H1 (cell line): ENCODE measurements at regions not wholly inside any gene's neighbourhood (a gene's known extent, or its start where the extent isn't known, plus 50 kb on each side); places are given as distances from the start of the nearest gene placed in this dataset.

Experiments used
- CTCF ChIA-PET: fragments of 300-600 bp; sonication (Branson Sonifier 250); formaldehyde crosslinking; loops from one replicate; lab custom pipeline; 2021; ENCODE audit not compliant: partially characterized antibody; lab: Charles Lee
- POLR2A ChIA-PET: fragments of 300-600 bp; sonication (Branson Sonifier 250); formaldehyde crosslinking; loops from one replicate; lab custom pipeline; 2021; ENCODE audit warnings: inconsistent platforms; ENCODE audit not compliant: partially characterized antibody; lab: Charles Lee
- DNase-seq, 2 experiments: peaks; one replicate each; pipeline versions ENCODE4 v3.0.0 to v3.0.0-alpha.2; 2010 to 2022; ENCODE audit warnings: low spot score in 2 of 2, low read depth in 1 of 2, mixed read lengths in 1 of 2
- FAIRE-seq: peaks from 2 replicates; lab custom pipeline; 2011; peaks lifted over from hg19 to GRCh38; lab: Jason Lieb, UNC
- H2AFZ ChIP-seq: 2 replicates; pipeline ENCODE4 v1.8.1; 2012; ENCODE audit warnings: low read length, inconsistent platforms
- H2AK5ac ChIP-seq: 2 replicates; pipeline ENCODE4 v1.6.1; 2013; ENCODE audit warnings: low read depth, low read length
- H2BK120ac ChIP-seq: replicated peaks from 2 replicates; pipeline ENCODE3; 2013; ENCODE audit warnings: low read depth, low read length, inconsistent platforms
- H2BK12ac ChIP-seq: 2 replicates; pipeline ENCODE4 v1.6.1; 2013; ENCODE audit warnings: low read depth, low read length
- H2BK15ac ChIP-seq: 2 replicates; pipeline ENCODE4 v1.6.1; 2013; ENCODE audit warnings: low read length
- H2BK20ac ChIP-seq: 2 replicates; pipeline ENCODE4 v1.6.1; 2013; ENCODE audit warnings: low read length
- H2BK5ac ChIP-seq: 2 replicates; pipeline ENCODE4 v1.6.1; 2013; ENCODE audit warnings: low read depth, low read length
- H3K14ac ChIP-seq: 2 replicates; pipeline ENCODE4 v1.6.1; 2013; ENCODE audit warnings: inconsistent platforms; ENCODE audit not compliant: insufficient read length
- H3K18ac ChIP-seq: 2 replicates; pipeline ENCODE4 v1.6.1; 2013; ENCODE audit warnings: low read length; ENCODE audit errors: extremely low read depth
- H3K23ac ChIP-seq: 2 replicates; pipeline ENCODE4 v1.6.1; 2013; ENCODE audit warnings: inconsistent platforms; ENCODE audit not compliant: insufficient read length
- H3K23me2 ChIP-seq: 2 replicates; pipeline ENCODE4 v1.6.1; 2013; ENCODE audit warnings: low read depth, low read length
- H3K27ac ChIP-seq: 2 replicates; pipeline ENCODE4 v1.6.1; 2011; ENCODE audit warnings: low read depth, low read length, inconsistent platforms
- H3K27me3 ChIP-seq, 4 experiments: replicated peaks in 1 of 4; 1 replicate in 1 of 4; 2 replicates in 3 of 4; pipeline versions ENCODE4 v1.6.1 to v1.8.1; 2011 to 2013; ENCODE audit warnings: low read length in 3 of 4, mild to moderate bottlenecking in 3 of 4, inconsistent platforms in 2 of 4, mixed read lengths in 2 of 4, moderate library complexity in 1 of 4; ENCODE audit not compliant: control insufficient read depth in 3 of 4, insufficient read depth in 3 of 4; ENCODE audit errors: extremely low read depth in 1 of 4
- H3K36me3 ChIP-seq, 4 experiments: 2 replicates each; pipeline versions ENCODE4 v1.6.1 to v1.8.1; 2011 to 2013; ENCODE audit warnings: mild to moderate bottlenecking in 4 of 4, low read length in 3 of 4, moderate library complexity in 2 of 4, control low read depth in 1 of 4, inconsistent platforms in 1 of 4; ENCODE audit not compliant: insufficient read depth in 4 of 4, control insufficient read depth in 2 of 4
- H3K4ac ChIP-seq: replicated peaks from 2 replicates; pipeline ENCODE3; 2013; ENCODE audit warnings: low read length, low read depth, mixed read lengths, inconsistent platforms; ENCODE audit not compliant: insufficient read length
- H3K4me1 ChIP-seq, 4 experiments: replicated peaks in 1 of 4; 1 replicate in 1 of 4; 2 replicates in 3 of 4; pipeline versions ENCODE4 v1.6.1 to v1.8.1; 2011 to 2013; ENCODE audit warnings: low read length in 3 of 4, inconsistent platforms in 2 of 4, mixed read lengths in 1 of 4; ENCODE audit not compliant: insufficient read depth in 4 of 4, control insufficient read depth in 3 of 4
- H3K4me2 ChIP-seq, 2 experiments: 2 replicates each; pipeline versions ENCODE4 v1.6.1 to v1.8.1; 2011 to 2013; ENCODE audit warnings: low read depth in 2 of 2, low read length in 2 of 2, control low read depth in 1 of 2, inconsistent platforms in 1 of 2, mild to moderate bottlenecking in 1 of 2; ENCODE audit not compliant: insufficient read depth in 1 of 2
- H3K4me3 ChIP-seq, 4 experiments: fragments of 200-600, 300-600 bp in 1 of 4; sonication (generic), shearing (Covaris generic), sonication (Bioruptor Twin) in 1 of 4; 2 replicates each; pipeline versions ENCODE4 v1.5.1 to v1.8.1; 2011 to 2016; ENCODE audit warnings: low read length in 4 of 4, low read depth in 3 of 4, control low read depth in 2 of 4, inconsistent platforms in 2 of 4, mild to moderate bottlenecking in 2 of 4, mixed read lengths in 1 of 4, moderate library complexity in 1 of 4; ENCODE audit not compliant: insufficient read depth in 2 of 4; ENCODE audit errors: extremely low read depth in 1 of 4
- H3K56ac ChIP-seq: replicated peaks from 2 replicates; pipeline ENCODE3; 2013; ENCODE audit warnings: low read depth, mild to moderate bottlenecking, mixed read lengths, low read length, inconsistent platforms; ENCODE audit not compliant: insufficient read length
- H3K79me1 ChIP-seq: 2 replicates; pipeline ENCODE4 v1.6.1; 2013; ENCODE audit warnings: low read depth, low read length, control low read depth
- H3K79me2 ChIP-seq, 2 experiments: 2 replicates each; pipeline versions ENCODE4 v1.6.1 to v1.8.1; 2012 to 2013; ENCODE audit warnings: low read length in 2 of 2, mild to moderate bottlenecking in 2 of 2, inconsistent platforms in 1 of 2; ENCODE audit not compliant: insufficient read depth in 2 of 2, control insufficient read depth in 1 of 2
- H3K9ac ChIP-seq, 4 experiments: replicated peaks in 1 of 4; 1 replicate in 1 of 4; 2 replicates in 3 of 4; pipeline versions ENCODE4 v1.6.1 to v1.8.1; 2011 to 2013; ENCODE audit warnings: low read depth in 3 of 4, low read length in 3 of 4, control low read depth in 2 of 4, mild to moderate bottlenecking in 2 of 4, moderate library complexity in 2 of 4, inconsistent platforms in 1 of 4; ENCODE audit errors: extremely low read depth in 1 of 4
- H3K9me3 ChIP-seq, 2 experiments: 2 replicates each; pipeline versions ENCODE4 v1.6.1 to v1.8.1; 2012 to 2013; ENCODE audit warnings: mild to moderate bottlenecking in 2 of 2, moderate library complexity in 2 of 2, control low read depth in 1 of 2, inconsistent platforms in 1 of 2, low read depth in 1 of 2, low read length in 1 of 2, mixed read lengths in 1 of 2; ENCODE audit not compliant: insufficient read depth in 2 of 2
- H4K20me1 ChIP-seq, 2 experiments: replicated peaks in 1 of 2; 2 replicates each; pipeline versions ENCODE3 to v1.8.1; 2011 to 2013; ENCODE audit warnings: inconsistent platforms in 2 of 2, low read length in 2 of 2, mild to moderate bottlenecking in 1 of 2; ENCODE audit not compliant: insufficient read depth in 2 of 2, control insufficient read depth in 1 of 2
- H4K5ac ChIP-seq: 2 replicates; pipeline ENCODE4 v1.6.1; 2013; ENCODE audit warnings: low read length, low read depth, mixed read lengths, inconsistent platforms; ENCODE audit not compliant: insufficient read length
- H4K8ac ChIP-seq: 2 replicates; pipeline ENCODE4 v1.8.0; 2013; ENCODE audit warnings: mild to moderate bottlenecking, moderate library complexity, low read length, inconsistent platforms; ENCODE audit not compliant: insufficient read depth; ENCODE audit errors: extremely low read depth
- H4K91ac ChIP-seq: replicated peaks from 2 replicates; pipeline ENCODE3; 2013; ENCODE audit warnings: low read length, mixed read lengths, inconsistent platforms; ENCODE audit not compliant: insufficient read length
- CHD1 ChIP-seq: IDR thresholded peaks from 2 replicates; pipeline ENCODE4 v1.6.1; 2012; ENCODE audit warnings: low read depth, low read length, improper control_type of control experiment
- EZH2 ChIP-seq: fragments of 200-600 bp; sonication (generic); IDR thresholded peaks from 2 replicates; pipeline ENCODE4 v1.7.1; 2012; ENCODE audit warnings: low read depth, mild to moderate bottlenecking, moderate library complexity, low read length, inconsistent platforms; ENCODE audit not compliant: severe bottlenecking
- GTF2F1 ChIP-seq: IDR thresholded peaks from 2 replicates; pipeline ENCODE4 v1.6.1; 2012; ENCODE audit warnings: low read depth, low read length, improper control_type of control experiment, borderline replicate concordance
- KDM5A ChIP-seq: fragments of 200-600 bp; IDR thresholded peaks from 2 replicates; pipeline ENCODE4 v1.7.1; 2012; ENCODE audit warnings: mild to moderate bottlenecking, low read length, inconsistent platforms, mixed read lengths
- RXRA ChIP-seq: IDR thresholded peaks from 2 replicates; pipeline ENCODE4 v1.6.1; 2011; ENCODE audit warnings: low read depth, mild to moderate bottlenecking, low read length, moderate library complexity; ENCODE audit not compliant: insufficient read depth
- WGBS, 2 experiments: shearing (Covaris generic) in 1 of 2; methylation state at CpG; one replicate each; pipeline versions ENCODE4 v1.1.6 to v1.1.7; 2013 to 2015; ENCODE audit warnings: low lambda C conversion rate in 2 of 2, mixed read lengths in 2 of 2, inconsistent platforms in 1 of 2, low coverage in 1 of 2, missing lambda C conversion rate in 1 of 2; ENCODE audit not compliant: insufficient replicate concordance in 2 of 2, insufficient coverage in 1 of 2, insufficient read length in 1 of 2; ENCODE audit errors: extremely low coverage in 1 of 2, missing lambda C conversion rate in 1 of 2; 5-methylcytosine and 5-hydroxymethylcytosine counted together

GRCh38 chr4:149933883-149934282 lies 118.2 kb upstream of the IQCM start:
- Histone ChIP-seq H3K23ac (no peak overlapping the region), H4K20me1 (no peaks in the 10 kb centered on the region), H2BK120ac (no peak overlapping the region), H3K27me3 (no peaks in the 10 kb centered on the region), H3K14ac (no peak overlapping the region), H3K4ac (no peak overlapping the region), H2BK12ac (no peak overlapping the region), H3K36me3 (no peaks in the 10 kb centered on the region), H4K5ac (no peak overlapping the region), H3K79me2 (no peaks in the 10 kb centered on the region), H3K18ac (no peak overlapping the region), H3K27ac (no peak overlapping the region), H3K56ac (no peak overlapping the region), H2BK20ac (no peak overlapping the region), H3K4me2 (no peak overlapping the region), H3K23me2 (no peaks in the 10 kb centered on the region), H2AK5ac (no peak overlapping the region), H4K91ac (no peak overlapping the region), H3K4me3 (no peak overlapping the region), H4K8ac (no peak overlapping the region), H2AFZ (no peak overlapping the region), H3K4me1 (no peaks in the 10 kb centered on the region), H2BK5ac (no peak overlapping the region), H3K79me1 (no peaks in the 10 kb centered on the region), H3K9me3 (no peaks in the 10 kb centered on the region), H3K9ac (no peak overlapping the region), H2BK15ac (no peak overlapping the region)
- 81% methylated on average over 3 of the region's 3 CpGs; no CpG with 5 or more reads in 1 of the 2 experiments for WGBS, 2 experiments
- FAIRE-seq (no peak), DNase-seq (no peak)
- CTCF ChIA-PET: no interaction called here
- POLR2A ChIA-PET: no interaction called here
- TF ChIP-seq EZH2: no peak
- TF ChIP-seq RXRA: no peak
- TF ChIP-seq CHD1: no peak
- no peak for TF ChIP-seq GTF2F1
- TF ChIP-seq KDM5A: no peak
